Hypothalamus (tissue), 51 donors: ENCODE measurements at regions not wholly inside any gene's neighbourhood (a gene's known extent, or its start where the extent isn't known, plus 50 kb on each side); places are given as distances from the start of the nearest gene placed in this dataset.
"Not testable (repeated sequence)": the region's sequence is repeated elsewhere in the genome, so short reads cannot be mapped to it uniquely, and the experiment has no call there.

ENCODE experiments used
- DNase-seq, 51 donors: peaks; one replicate each; lab custom pipeline; 2025; lab: John Stamatoyannopoulos, UW

- DNase-seq: no peak
Measured at GRCh38 chr1:170445096-170445495, 86.9 kb upstream of the GORAB start.

GRCh38 chr1:170448661-170449158, 83.3 kb upstream of the GORAB start:
- DNase-seq: no peak

GRCh38 chr1:170457325-170458050, 74.5 kb upstream of the GORAB start:
- not testable (repeated sequence) for DNase-seq

- no peak for DNase-seq
Measured at GRCh38 chr1:170460001-170460400, 72.0 kb upstream of the GORAB start.

- no peak for DNase-seq
Measured at GRCh38 chr1:170460414-170461155, 71.4 kb upstream of the GORAB start.

GRCh38 chr1:170461291-170461747, 70.6 kb upstream of the GORAB start:
- no peak for DNase-seq

GRCh38 chr1:170461762-170462384, 70.1 kb upstream of the GORAB start:
- no peak for DNase-seq

- DNase-seq: no peak
Measured at GRCh38 chr1:170470121-170470520, 61.8 kb upstream of the GORAB start.

GRCh38 chr1:170471398-170472053, 60.4 kb upstream of the GORAB start:
- DNase-seq: no peak

- no peak for DNase-seq
Measured at GRCh38 chr1:170481000-170481399, 51.0 kb upstream of the GORAB start.
